HepG2 (cell line): ENCODE measurements at regions not wholly inside any gene's neighbourhood (a gene's known extent, or its start where the extent isn't known, plus 50 kb on each side); places are given as distances from the start of the nearest gene placed in this dataset.

Experiments used
- ATAC-seq: fragments of 200-7000 bp; cut with Tn5 transposase; 3 replicates; pipeline ENCODE4 v1.9.1; 2020; ENCODE audit warnings: mild to moderate bottlenecking, moderate library complexity
- BruUV-seq: library from RNA; stranded (reverse); fragments of 400-500 nt; replicated peaks from 2 replicates; lab custom pipeline; 2021; lab: Mats Ljungman, UMichigan
- CTCF ChIA-PET: fragments of 300-600 bp; formaldehyde crosslinking; extraction: SDS; loops from one replicate; lab custom pipeline; 2021; ENCODE audit warnings: low total read pairs, inconsistent platforms, low intra/inter-chr PET ratio; lab: Yijun Ruan, JAX
- POLR2A ChIA-PET: fragments of 350-600 bp; sonication (Branson Sonifier 250); formaldehyde crosslinking; loops from one replicate; lab custom pipeline; 2020; ENCODE audit warnings: antibody characterized with exemption, inconsistent platforms; lab: Yijun Ruan, JAX
- DNase-seq: peaks from one replicate; pipeline ENCODE4 v3.0.0-alpha.2; 2015; ENCODE audit warnings: low spot score
- FAIRE-seq: peaks from 3 replicates; lab custom pipeline; 2011; peaks lifted over from hg19 to GRCh38; lab: Jason Lieb, UNC
- H2AFZ ChIP-seq: one replicate; pipeline ENCODE4 v1.6.1; 2011; ENCODE audit warnings: low read length, inconsistent platforms
- H3K27ac ChIP-seq: fragments of 300-600 bp; 3 replicates; pipeline ENCODE4 v1.8.0; 2011; ENCODE audit warnings: mixed run types, mild to moderate bottlenecking, mixed read lengths, low read length, inconsistent platforms; ENCODE audit not compliant: insufficient read depth; ENCODE audit errors: extremely low read length
- H3K27me3 ChIP-seq, 2 experiments: fragments of 200-600 bp in 1 of 2; 2 replicates in 1 of 2; 3 replicates in 1 of 2; pipeline versions ENCODE4 v1.6.0 to v1.8.0; 2011; ENCODE audit warnings: low read length in 2 of 2, mild to moderate bottlenecking in 2 of 2, moderate library complexity in 2 of 2, inconsistent platforms in 1 of 2; ENCODE audit not compliant: insufficient read depth in 2 of 2, control insufficient read depth in 1 of 2
- H3K36me3 ChIP-seq, 2 experiments: fragments of 200-600 bp in 1 of 2; replicated peaks in 1 of 2; 2 replicates in 1 of 2; 3 replicates in 1 of 2; pipeline versions ENCODE4 v1.5.1 to v1.8.0; 2011; ENCODE audit warnings: low read length in 2 of 2, inconsistent platforms in 1 of 2; ENCODE audit not compliant: insufficient read depth in 2 of 2, control insufficient read depth in 1 of 2
- H3K4me1 ChIP-seq: 2 replicates; pipeline ENCODE4 v1.5.1; 2012; ENCODE audit warnings: low read length, inconsistent platforms; ENCODE audit not compliant: insufficient read depth
- H3K4me2 ChIP-seq: 2 replicates; pipeline ENCODE4 v1.6.0; 2011; ENCODE audit warnings: low read depth, low read length, inconsistent platforms
- H3K4me3 ChIP-seq, 3 experiments: fragments of 200-600 bp in 1 of 3; sonication (generic), shearing (Covaris generic) in 1 of 3; replicated peaks in 1 of 3; 2 replicates each; pipeline ENCODE4 v1.5.1; 2011 to 2016; ENCODE audit warnings: low read length in 3 of 3, inconsistent platforms in 2 of 3, low read depth in 2 of 3, mild to moderate bottlenecking in 2 of 3, control low read depth in 1 of 3, mixed read lengths in 1 of 3; ENCODE audit not compliant: insufficient read depth in 1 of 3
- H3K79me2 ChIP-seq: one replicate; pipeline ENCODE4 v1.6.1; 2011; ENCODE audit warnings: low read length, inconsistent platforms; ENCODE audit not compliant: insufficient read depth
- H3K9ac ChIP-seq: 2 replicates; pipeline ENCODE4 v1.6.0; 2011; ENCODE audit warnings: mild to moderate bottlenecking, low read depth, low read length, inconsistent platforms; ENCODE audit not compliant: insufficient read depth
- H3K9me3 ChIP-seq: 2 replicates; pipeline ENCODE4 v1.5.1; 2012; ENCODE audit warnings: mild to moderate bottlenecking, low read length
- H4K20me1 ChIP-seq: 2 replicates; pipeline ENCODE4 v1.6.0; 2011; ENCODE audit warnings: inconsistent platforms, mild to moderate bottlenecking, low read length, moderate library complexity; ENCODE audit not compliant: insufficient read depth
- EED ChIP-seq: sonication (generic); formaldehyde crosslinking; IDR thresholded peaks from 2 replicates; pipeline ENCODE4 v1.5.0; 2020; ENCODE audit warnings: mild to moderate bottlenecking, missing genetic modification reagents
- HDAC6 ChIP-seq: fragments of 200-600 bp; sonication (generic); IDR thresholded peaks from 2 replicates; pipeline ENCODE4 v1.7.0; 2017; ENCODE audit warnings: mild to moderate bottlenecking, antibody characterized with exemption, low read length, low read depth
- JUN ChIP-seq: sonication (generic); formaldehyde crosslinking; IDR thresholded peaks from 2 replicates; pipeline ENCODE4 v1.4.0; 2020; ENCODE audit warnings: mild to moderate bottlenecking, missing genetic modification reagents
- PHF8 ChIP-seq: sonication (generic); formaldehyde crosslinking; IDR thresholded peaks from 2 replicates; pipeline ENCODE4 v1.5.0; 2020; ENCODE audit warnings: missing genetic modification reagents
- REXO4 ChIP-seq: sonication (generic); formaldehyde crosslinking; IDR thresholded peaks from 2 replicates; pipeline ENCODE4 v1.8.0; 2022; ENCODE audit warnings: missing genetic modification reagents, mild to moderate bottlenecking, borderline replicate concordance
- ZBTB40 ChIP-seq, 2 experiments: fragments of 450-650 bp in 1 of 2; sonication (generic) in 1 of 2; formaldehyde crosslinking in 1 of 2; IDR thresholded peaks; 2 replicates each; pipeline versions ENCODE4 v1.6.1 to v1.8.0; 2016 to 2022; ENCODE audit warnings: antibody characterized with exemption in 1 of 2, mild to moderate bottlenecking in 1 of 2, missing genetic modification reagents in 1 of 2
- ZNF343 ChIP-seq: sonication (generic); formaldehyde crosslinking; IDR thresholded peaks from 2 replicates; pipeline ENCODE4 v1.4.0; 2020; ENCODE audit warnings: mild to moderate bottlenecking, missing genetic modification reagents
- ZNF512 ChIP-seq: sonication (generic); formaldehyde crosslinking; IDR thresholded peaks from 2 replicates; pipeline ENCODE4 v1.4.0; 2020; ENCODE audit warnings: mild to moderate bottlenecking, missing genetic modification reagents
- ZNF558 ChIP-seq: sonication (generic); formaldehyde crosslinking; IDR thresholded peaks from 2 replicates; pipeline ENCODE4 v1.9.0; 2022; ENCODE audit warnings: mild to moderate bottlenecking, missing genetic modification reagents, borderline replicate concordance
- ZNF740 ChIP-seq: sonication (generic); formaldehyde crosslinking; IDR thresholded peaks from 2 replicates; pipeline ENCODE4 v1.4.0; 2020; ENCODE audit warnings: missing genetic modification reagents
- WGBS: methylation state at CpG from one replicate; pipeline ENCODE4 v1.1.6; 2017; ENCODE audit warnings: low lambda C conversion rate; 5-methylcytosine and 5-hydroxymethylcytosine counted together
- in situ Hi-C: cut with HindIII; loops from 2 replicates; pipeline ENCODE4 v1.10.0; 2017; ENCODE audit warnings: low pct_unique_long_range_greater_than_20kb; ENCODE audit not compliant: extremely low pct_ligation_motif_present
- intact Hi-C: fragments of 100-400 bp; cut with micrococcal nuclease; formaldehyde crosslinking; loops from one replicate; pipeline ENCODE4 v1.10.0; 2022; ENCODE audit not compliant: unreplicated experiment
- TF ChIP-seq, protein P1 (sequence below): sonication (generic); formaldehyde crosslinking; IDR thresholded peaks from 2 replicates; pipeline ENCODE4 v1.8.1; 2023; ENCODE audit warnings: missing genetic modification reagents, mild to moderate bottlenecking, borderline replicate concordance
- TF ChIP-seq, protein P2 (sequence below): sonication (generic); formaldehyde crosslinking; conservative IDR thresholded peaks from 2 replicates; pipeline ENCODE4 v1.4.0; 2020; ENCODE audit warnings: missing genetic modification reagents

DNA sequence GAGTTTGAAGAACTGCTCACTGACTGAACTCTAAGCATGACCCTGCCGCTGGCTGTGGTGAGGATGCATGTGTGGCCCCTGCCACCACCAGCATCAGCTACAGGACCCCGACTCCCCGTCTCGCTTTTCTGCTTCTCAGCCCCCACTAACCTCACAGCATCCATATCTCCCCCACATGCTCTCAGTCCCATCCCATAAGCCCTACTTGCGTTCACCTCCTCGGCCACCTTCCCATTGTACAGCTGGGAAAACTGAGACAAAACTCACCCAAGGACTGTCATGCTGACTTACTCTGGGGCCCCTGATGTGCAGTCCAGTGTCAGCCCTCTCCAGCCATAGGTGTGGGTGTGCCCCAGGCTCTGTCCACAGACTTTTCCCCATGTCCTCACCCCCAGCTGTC, 104.2 kb upstream of the SH3BP4 start:
- Histone ChIP-seq H3K27me3 (no peaks in the 10 kb centered on the region), H3K4me3 (no peak overlapping the region), H3K9me3 (0 out of 2 replicates have a peak, but pooled peaks cover 3% of the 10 kb centered on the region), H3K4me1 (peaks cover 96% of the 10 kb centered on the region), H3K4me2 (no peak overlapping the region), H3K27ac (peak overlapping the region; percentile 77), H3K9ac (no peak overlapping the region), H2AFZ (no peak overlapping the region), H3K36me3 (no peaks in the 10 kb centered on the region), H3K79me2 (no peaks in the 10 kb centered on the region), H4K20me1 (no peaks in the 10 kb centered on the region)
- WGBS, result 98% methylated on average over 6 of the region's 6 CpGs
- in situ Hi-C loops (no loop called here), intact Hi-C loops (loop anchor here (2.0 kb wide), 1 partner anchor 15 kb away; no protein-coding TSS in a partner anchor)
- BruUV-seq, result no TSS peak
- FAIRE-seq, result no peak
- ChIA-PET CTCF (no interaction called here), POLR2A (interaction anchor here (1.4 kb wide), 1 partner anchor 33 kb away, joined by 4 read pairs; no protein-coding TSS in a partner anchor)
- ATAC-seq, result no peak
- no peak for DNase-seq
- TF ChIP-seq HDAC6, result no peak
- TF ChIP-seq ZNF740 (CRISPR knock-in tag), result no peak
- TF ChIP-seq PHF8 (CRISPR knock-in tag), result no peak
- TF ChIP-seq, protein P1, sequence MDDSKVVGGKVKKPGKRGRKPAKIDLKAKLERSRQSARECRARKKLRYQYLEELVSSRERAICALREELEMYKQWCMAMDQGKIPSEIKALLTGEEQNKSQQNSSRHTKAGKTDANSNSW, result no peak
- no peak for TF ChIP-seq ZNF558 (CRISPR knock-in tag)
- no peak for TF ChIP-seq ZNF343 (CRISPR knock-in tag)
- TF ChIP-seq, protein P2, sequence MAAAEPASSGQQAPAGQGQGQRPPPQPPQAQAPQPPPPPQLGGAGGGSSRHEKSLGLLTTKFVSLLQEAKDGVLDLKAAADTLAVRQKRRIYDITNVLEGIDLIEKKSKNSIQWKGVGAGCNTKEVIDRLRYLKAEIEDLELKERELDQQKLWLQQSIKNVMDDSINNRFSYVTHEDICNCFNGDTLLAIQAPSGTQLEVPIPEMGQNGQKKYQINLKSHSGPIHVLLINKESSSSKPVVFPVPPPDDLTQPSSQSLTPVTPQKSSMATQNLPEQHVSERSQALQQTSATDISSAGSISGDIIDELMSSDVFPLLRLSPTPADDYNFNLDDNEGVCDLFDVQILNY (CRISPR knock-in tag), result no peak
- TF ChIP-seq JUN (CRISPR knock-in tag), result no peak
- TF ChIP-seq ZNF512 (CRISPR knock-in tag), result no peak
- no peak for TF ChIP-seq REXO4
- peak; percentile 74 for TF ChIP-seq EED (CRISPR knock-in tag)
- TF ChIP-seq ZBTB40 (IDR thresholded peaks at IDR 0.05), result no peak
- TF ChIP-seq ZBTB40 (CRISPR knock-in tag; IDR thresholded peaks at IDR 0.05), result 0 out of 2 replicates have a peak, but pooled peaks have one; percentile 40
